ENCODE measurements at regions not wholly inside any gene's neighbourhood (a gene's known extent, or its start where the extent isn't known, plus 50 kb on each side); places are given as distances from the start of the nearest gene placed in this dataset.

DNA sequence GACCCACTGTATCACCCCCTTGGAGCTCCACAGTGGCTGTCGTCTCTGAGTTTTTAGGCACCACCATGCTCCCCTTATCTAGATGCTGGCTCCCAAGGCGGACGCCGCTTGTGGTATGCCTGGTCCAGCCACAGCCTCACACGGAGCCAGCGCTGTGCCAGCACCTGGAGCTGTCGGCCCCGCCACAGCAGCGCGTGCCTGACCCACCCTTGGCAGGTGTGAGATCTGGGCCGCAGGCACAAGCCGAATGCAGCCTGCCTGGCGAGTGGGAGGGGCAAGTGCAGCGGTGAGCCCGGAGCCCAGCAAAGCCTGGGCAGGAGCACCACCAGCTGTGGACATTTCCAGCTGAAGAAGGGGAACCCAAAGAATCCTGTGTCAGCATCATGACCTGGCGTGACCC, 91.9 kb upstream of the BACE2 start:
- no peak for DNase-seq (ENCODE audit: low spot score)

DNA sequence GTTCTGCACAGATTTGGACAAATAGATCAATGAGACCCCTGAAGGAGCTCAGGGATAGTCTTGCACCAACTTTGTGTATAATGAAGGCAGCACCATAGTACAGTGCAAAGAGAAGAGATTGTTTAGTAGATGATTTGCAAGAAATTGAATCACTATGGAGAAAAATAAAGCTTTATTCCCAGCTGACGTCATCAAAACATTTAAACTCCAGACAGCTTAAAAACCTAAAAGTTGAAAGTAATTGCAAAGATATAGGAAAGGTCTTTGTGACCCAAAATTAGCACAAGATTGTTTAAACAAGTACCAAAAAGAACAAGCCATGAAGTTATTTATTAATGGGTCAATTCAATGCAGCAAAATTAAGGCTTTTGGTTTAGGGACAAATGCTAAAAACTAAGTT, 88.8 kb upstream of the BACE2 start:
- no peak for DNase-seq (ENCODE audit: low spot score)

DNA sequence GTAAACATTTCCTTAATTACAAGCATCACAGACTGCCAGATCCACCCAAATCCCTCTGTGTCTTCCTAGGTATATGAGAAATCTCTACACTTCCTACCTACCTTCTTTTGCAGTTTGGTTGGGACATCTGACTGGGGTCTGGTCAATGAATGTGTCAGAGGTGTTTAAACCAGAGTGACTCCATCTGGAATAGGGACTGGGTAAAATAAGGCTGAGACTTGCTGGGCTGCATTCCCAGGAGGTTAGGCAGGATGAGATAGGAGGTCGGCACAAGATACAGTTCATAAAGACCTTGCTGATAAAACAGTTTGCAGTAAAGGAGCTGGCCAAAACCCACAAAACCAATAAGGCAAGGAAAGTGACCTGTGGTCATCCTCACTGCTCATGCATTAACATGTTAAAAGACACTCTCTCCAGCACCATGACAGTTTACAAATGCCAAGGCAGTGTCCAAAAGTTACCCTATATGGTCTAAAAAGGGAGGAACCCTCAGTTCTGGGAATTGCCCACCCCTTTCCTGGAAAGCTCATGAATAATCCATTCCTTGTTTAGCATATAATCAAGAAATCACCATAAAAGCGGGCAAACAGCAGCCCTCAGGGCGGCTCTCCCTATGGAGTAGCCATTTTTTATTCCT, 87.4 kb upstream of the BACE2 start:
- DNase-seq (ENCODE audit: low spot score): no peak

DNA sequence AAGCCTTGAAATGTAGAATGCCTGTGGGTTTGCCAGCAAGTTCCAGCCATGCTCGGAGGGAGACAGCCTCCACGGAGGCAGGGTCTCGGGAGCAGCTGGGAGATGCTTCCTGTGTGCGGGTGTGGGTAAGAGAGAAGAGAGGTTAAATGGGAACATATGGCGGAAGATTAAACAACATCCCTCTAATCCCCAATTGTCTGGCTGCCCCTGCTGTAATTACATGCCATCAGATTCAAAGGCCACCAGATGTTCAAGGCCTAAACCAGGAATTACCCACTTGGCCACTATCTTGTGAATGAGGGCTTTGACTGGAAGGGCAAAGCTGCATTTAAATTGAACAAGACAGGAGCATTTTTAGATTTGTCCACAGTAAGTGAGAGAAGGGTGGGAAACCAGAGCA, 81.4 kb upstream of the BACE2 start:
- DNase-seq (ENCODE audit: low spot score): no peak

DNA sequence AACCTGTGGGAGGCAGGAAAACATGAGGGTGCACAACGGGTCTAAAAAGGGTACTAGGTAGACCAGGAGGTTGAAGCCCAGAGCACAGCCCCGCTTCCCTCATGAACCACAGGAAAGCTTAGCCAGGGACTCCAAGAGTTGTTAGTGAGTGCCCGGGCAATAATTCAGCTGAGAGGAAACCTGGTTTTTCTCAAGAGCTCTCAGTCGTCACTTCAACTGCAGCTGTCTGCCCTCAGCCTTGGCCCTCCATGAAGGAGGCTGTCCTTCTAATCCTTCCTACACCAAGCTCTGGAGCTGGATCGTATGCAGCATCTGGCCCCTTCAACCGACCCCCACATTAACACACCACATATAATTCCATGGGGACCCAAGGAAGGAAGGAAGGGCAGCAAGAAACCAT, 77.0 kb upstream of the BACE2 start:
- no peak for DNase-seq (ENCODE audit: low spot score)

DNA sequence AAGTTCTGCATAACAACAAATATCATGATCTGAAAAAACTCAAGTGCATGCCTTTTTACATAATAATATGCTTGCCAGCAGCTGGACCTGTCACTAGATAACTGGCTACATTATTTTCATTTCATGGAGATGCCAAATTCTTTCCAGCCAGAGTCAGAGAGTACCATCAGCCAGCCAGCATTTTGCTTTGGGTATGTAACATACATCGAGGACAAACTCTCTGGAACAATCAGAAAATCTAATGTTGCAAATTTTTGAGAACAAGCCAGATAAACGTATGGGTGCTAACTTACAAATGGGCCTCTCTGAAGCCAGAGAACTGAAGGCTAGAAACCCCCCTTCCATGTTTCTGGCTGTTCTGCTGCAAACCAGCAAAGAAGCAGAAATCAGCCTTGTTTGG, 76.3 kb upstream of the BACE2 start:
- DNase-seq (ENCODE audit: low spot score): no peak

DNA sequence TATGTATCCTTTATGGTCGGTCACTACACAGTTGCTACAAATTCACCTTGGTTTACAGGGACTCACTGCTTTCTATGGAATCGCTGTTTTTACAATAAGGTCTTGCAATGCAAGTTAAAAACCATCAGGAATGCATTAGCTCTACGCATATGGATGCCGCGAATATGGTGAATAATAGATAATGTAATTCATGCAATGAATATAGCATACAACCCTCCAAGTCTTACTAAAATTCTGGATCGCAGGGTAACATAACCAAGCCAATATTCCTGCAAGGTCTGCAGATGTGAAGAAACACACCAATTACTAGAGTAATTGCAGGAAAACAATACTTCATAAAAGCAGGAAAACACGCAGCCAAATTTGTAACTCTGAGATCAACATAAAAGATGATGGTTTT, 75.6 kb upstream of the BACE2 start:
- no peak for DNase-seq (ENCODE audit: low spot score)

DNA sequence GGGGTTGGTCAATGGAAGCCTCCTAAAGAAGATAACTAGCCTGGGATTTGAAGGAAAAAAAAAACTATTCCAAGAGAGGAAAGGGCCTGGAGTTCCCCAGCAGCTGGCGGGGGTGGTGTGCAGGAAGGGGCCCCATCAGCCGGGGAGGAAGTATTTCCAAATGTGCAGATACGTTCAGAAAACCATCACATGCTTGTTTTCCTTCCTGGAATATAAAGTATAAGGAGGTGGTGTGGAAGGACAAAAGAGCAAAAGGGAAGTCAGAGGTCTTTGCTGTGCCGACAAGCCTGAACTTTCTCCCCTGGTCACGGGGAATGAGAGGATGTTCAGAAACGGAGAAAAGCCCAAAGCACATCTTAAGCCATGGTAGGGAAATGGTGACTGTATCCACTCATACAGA, 72.0 kb upstream of the BACE2 start:
- DNase-seq (ENCODE audit: low spot score): no peak

DNA sequence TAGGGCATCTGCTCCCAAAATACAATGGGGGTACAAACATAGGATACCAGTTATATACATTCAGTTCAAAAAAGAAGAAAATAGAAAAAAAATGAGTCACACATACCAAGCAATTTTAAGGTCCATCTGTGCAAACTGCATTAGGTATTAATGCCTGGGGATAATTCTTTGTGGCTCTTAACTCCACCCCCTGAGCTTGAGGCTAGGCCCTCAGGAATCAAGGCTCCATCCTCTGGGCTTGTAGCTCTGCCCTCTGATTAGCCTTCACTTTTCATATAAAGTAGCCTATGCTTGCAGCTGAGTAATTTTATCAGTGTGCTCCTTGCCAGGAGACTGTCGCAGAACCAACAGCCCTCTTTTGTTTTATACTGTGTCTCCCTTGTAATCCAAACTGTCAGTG, 69.9 kb upstream of the BACE2 start:
- no peak for DNase-seq (ENCODE audit: low spot score)

DNA sequence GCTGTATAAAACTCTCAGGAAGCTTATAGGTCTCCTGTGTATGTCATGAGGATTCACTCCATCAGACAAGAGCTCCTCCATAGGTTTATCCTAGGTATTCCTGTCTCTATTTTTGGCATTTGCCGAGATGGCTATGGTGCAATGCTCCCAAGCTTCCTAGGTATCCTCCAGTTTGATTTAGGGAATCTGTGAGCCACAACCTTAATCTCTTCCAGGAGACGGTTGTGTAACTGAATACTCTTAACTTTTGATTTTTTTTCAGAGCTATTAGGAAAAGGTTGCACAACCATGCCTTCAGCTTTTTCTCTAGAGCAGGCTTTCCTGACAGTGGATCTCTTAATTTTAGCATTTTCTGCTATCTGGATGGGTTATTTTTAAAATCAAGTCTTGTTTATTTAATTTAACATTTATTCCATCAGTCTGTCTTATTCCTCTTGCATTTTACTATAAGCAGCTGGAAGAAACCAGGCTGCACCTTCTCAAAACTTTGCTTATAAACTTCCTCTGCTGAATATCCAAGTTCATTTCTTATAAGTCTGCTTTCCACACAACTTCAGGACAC, 69.4 kb upstream of the BACE2 start:
- no peak for DNase-seq (ENCODE audit: low spot score)

DNA sequence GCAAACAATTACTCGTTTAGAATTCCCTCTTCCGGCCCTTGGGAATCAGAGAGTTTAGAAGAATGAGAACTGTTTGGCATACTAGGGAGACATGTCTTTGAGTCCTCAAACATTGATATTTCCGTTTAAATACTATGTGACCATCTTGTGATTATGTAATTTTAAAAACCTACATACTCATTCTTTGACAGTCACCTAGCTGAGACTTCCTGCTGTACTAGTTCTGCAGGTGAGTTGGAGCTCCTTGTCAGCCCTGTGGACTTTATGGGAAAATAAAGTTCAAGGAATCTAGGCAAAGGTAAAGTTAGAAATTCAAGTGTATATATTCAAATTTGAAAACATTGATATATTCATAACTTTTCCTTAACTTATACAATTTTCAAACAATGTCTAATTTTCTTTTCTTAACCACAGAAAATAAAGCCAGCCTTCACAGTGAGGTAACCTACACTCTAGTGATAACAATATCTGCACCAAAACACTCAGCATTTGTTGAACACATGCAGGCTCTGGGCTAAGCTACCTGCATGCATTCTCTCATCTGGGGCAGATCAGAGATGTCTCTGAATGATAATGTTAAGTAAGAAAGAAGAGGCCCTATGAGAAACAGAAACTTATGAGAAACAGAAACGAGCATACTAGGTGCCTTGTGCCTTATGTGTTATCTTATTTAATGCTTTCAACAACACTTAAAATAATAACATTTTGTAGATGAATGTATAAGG, 67.0 kb upstream of the BACE2 start:
- no peak for DNase-seq (ENCODE audit: low spot score)

DNA sequence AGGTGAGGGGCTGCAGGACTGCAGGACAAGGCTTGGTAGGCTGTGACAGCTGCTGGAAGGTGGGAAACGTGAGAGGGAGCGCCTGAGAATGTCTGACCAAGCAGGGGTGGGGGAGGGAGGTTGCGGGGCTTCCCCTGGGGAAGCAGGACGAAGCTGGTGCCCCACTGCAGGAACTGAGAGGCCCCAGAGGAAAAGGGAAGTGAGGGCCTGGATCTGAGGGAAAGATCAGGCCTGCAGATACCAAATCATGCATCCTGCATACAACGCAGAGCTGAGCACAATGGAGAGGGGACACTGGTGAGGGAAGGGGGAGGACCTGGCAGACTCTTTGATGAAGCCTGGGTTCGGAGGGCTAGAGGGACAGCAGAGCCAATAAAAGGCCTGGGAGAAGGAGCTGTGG, 65.7 kb upstream of the BACE2 start:
- DNase-seq (ENCODE audit: low spot score): no peak

DNA sequence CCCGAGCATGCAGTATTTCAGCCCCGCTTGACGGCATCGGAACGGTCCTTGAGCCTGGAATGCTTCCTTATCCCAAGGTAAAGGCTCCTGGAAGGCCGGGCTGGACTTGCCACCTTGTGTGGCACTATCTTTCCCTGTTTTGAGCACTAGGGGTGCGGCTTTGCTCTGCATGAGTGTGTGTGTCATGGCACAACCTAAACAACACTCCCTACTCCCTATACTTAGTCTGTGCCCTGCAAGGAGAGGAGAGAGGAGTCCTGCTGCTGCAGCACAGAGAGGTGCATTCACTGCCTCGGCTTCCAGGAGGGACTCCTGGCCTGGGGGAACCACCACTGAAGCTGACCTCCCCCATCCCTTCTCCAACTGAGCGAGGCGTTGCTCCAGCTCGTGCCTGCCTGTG, 60.4 kb upstream of the BACE2 start:
- DNase-seq (ENCODE audit: low spot score): no peak

DNA sequence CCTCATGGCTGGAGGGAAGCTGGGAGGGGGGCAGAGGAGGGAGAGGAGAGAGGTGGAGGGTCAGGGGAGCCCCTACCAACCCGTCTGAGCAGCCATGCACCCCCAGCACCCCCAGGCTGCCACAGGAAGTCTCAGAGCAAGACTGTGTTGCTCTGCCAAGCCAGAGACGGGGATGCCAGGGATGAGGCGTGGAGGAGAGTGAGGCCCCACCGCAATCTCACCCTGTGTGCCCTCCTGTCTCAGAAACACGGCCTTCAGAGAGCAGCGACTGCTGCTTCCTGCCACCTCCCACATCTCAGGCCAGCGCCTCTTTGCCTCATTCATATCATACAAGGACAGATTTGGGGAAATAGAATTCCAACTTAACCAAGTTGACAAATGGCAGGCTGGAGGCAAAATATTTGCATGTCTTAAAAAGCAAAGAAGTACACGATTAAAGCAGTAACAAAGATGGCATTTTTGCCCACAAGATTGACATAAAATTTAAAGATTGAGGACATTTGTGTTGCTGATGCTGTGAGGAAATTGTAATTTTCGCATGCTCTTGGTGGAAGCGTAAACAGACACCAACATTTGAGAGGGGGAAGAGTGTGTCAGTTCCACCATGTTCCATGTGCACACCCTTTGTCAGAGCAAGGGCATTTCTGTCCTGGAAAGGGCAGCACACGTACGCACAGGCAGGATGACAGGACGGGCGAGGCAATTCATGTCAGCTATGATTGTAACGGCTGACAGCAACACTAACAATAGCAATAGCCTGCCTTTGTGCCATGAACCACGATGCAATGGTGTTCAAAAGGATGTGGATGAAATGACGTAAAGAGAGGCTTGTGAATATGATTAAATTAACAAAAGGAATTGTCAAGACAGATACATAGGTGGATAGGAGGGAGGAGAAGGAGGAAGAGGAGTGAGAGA, 59.0 kb upstream of the BACE2 start:
- DNase-seq (ENCODE audit: low spot score): no peak

DNA sequence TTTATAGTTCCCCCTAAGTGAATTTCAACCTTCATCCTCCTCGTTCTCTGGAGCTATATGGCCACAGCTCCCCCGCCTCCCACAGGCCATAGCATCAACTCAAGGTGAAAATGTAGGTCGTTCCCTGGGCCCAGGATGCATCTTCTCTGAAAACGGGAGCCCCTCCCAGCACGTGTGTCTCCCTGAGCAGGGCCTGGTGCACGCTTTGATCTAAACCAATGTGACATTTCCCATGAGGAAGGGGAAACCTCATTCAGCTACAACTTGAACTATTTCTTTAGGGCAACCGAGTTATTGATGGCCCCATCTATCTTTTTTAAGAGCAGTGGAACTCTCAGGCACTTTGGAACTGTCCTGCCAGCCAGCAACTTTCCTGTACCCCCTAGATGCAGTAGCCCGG, 57.8 kb upstream of the BACE2 start:
- DNase-seq (ENCODE audit: low spot score): no peak

DNA sequence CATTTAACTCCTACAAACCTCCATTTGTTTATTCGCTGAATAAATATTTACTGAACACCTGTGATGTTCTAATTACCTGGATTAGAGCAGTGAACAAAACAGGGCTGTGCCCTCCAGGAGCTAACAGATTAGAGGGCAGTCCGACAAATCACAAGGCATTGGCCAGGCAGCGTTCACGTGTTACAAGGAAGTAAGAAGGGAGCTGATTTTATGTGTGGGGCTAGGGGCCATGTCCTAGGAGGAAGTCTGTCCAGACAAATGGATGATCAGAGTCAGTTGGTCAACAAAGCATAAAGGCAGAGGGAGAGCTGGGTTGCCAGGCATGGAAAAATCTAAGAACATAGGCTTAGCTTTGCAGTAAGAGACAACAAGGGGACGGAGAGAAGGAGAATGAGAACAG, 57.3 kb upstream of the BACE2 start:
- no peak for DNase-seq (ENCODE audit: low spot score)

DNA sequence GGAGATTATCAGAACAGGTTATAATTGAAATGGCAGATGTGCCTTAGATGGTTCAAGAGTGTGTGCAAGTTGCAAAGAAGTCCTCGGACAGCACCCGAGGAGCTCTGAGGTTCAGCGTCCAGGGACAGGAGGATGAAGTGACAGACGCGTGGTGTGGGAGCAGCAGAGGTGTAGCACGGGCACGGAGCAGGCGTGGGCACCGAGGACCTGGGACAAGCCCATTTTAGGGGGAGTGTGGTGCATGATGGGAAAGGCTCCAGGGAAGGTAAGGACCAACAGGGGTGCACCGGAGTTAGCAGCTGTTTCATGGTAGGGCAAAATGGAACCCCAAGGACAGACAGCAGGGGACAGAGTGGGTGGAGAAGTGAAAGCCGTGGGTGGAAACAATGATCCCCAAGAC, 56.3 kb upstream of the BACE2 start:
- DNase-seq (ENCODE audit: low spot score): no peak

DNA sequence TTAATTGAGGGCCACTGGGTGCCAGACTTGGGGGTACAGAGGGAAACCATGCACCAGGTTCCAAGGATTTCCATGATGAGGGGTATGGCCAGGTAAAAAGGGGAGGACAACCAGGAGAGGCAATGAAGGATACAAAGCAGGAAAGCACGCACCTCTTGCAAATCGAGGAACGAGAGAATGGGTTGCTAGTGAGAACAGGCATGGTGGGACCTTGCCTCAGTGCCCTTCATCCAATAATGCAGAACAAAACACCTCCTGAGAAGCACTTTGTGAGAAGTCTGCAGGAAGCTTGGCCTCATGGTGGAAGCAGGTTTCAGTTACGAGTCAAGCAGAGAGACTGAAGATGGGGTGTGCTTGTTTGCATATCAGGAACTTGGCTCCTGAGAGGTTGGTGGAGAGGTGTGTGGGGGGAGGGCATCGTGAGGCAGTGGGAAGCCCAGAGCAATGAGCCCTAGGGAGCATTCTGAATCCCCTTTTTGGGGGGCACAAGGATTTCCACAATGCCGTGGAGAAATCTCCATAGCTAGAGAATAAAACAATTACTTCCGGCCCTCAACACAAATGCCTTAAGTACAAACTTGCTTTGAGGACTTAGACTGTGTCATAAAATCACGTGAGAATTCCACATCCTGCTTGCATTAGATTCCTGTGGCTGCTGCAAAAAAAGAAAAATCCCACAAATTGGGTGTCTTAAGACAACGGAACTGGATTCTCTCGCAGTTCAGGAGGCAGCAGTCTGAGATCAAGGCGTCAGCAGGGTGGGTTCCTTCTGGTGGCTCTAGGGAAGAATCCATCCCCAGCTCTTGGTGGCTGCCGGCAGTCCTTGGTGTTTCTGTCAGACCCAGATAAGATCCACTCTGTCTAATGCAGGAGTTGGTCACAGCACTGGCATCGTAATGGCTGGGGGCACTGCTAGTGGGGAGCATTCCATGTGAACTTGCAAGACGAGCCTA, 54.9 kb upstream of the BACE2 start:
- DNase-seq (ENCODE audit: low spot score): no peak

DNA sequence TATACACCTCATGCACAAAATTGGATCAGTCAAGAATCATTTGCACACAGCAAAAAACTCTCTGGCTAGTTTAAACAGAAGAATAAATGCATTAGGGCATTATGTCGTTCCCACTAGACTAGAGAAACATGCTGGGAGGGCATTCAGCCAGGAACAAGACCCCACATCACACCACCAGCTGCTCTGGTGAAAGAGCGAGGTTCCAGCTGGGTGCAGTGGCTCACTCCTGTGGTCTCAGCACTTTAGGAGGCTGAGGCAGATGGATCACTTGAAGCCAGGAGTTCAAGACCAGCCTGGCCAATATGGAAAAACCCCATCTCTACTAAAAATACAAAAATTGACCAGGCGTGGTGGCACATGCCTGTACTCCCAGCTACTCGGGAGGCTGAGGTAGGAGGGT, 52.1 kb upstream of the BACE2 start:
- no peak for DNase-seq (ENCODE audit: low spot score)
